ENCODE measurements at regions not wholly inside any gene's neighbourhood (a gene's known extent, or its start where the extent isn't known, plus 50 kb on each side); places are given as distances from the start of the nearest gene placed in this dataset.

- Histone ChIP-seq H3K23me2 (ENCODE audit: insufficient read length, low read depth, low read length, poor library complexity, severe bottlenecking) (no peaks in the 10 kb centered on the region), H2BK120ac (ENCODE audit: low read depth, low read length, poor library complexity, severe bottlenecking) (no peak overlapping the region), H4K91ac (ENCODE audit: insufficient read length, low read depth, low read length) (no peak overlapping the region), H4K8ac (replicated peaks; ENCODE audit: insufficient read length, low read depth, low read length) (no peak overlapping the region), H2BK20ac (ENCODE audit: low read depth, low read length, poor library complexity, severe bottlenecking) (no peak overlapping the region), H3K4ac (ENCODE audit: low read depth, low read length) (no peak overlapping the region), H2AK5ac (ENCODE audit: insufficient read length, low read length) (no peak overlapping the region), H2BK5ac (ENCODE audit: insufficient read length, low read length) (no peak overlapping the region), H3K56ac (ENCODE audit: insufficient read length, low read depth, low read length) (no peak overlapping the region), H3K27ac (ENCODE audit: insufficient read length, low read depth, low read length) (no peak overlapping the region), H3K79me2 (ENCODE audit: insufficient read depth, low read length) (no peaks in the 10 kb centered on the region), H3K4me1 (ENCODE audit: insufficient read depth, low read length) (no peaks in the 10 kb centered on the region), H3K9me3 (ENCODE audit: control insufficient read depth, low read depth, low read length) (no peaks in the 10 kb centered on the region), H3T11ph (ENCODE audit: low read length) (no peak overlapping the region), H3K14ac (ENCODE audit: insufficient read depth, low read length) (no peak overlapping the region), H2AFZ (ENCODE audit: low read length) (no peak overlapping the region), H4K20me1 (ENCODE audit: control insufficient read depth, insufficient read depth, insufficient read length) (no peaks in the 10 kb centered on the region), H3K9ac (ENCODE audit: extremely low read depth, insufficient read length, low read length) (no peak overlapping the region), H4K5ac (ENCODE audit: insufficient read length, low read depth, low read length) (no peak overlapping the region), H2BK15ac (ENCODE audit: low read depth, low read length) (no peak overlapping the region), H3K23ac (ENCODE audit: insufficient read length, low read depth, low read length) (no peak overlapping the region), H3K79me1 (ENCODE audit: insufficient read depth, low read depth, low read length, poor library complexity, severe bottlenecking) (no peaks in the 10 kb centered on the region), H3K18ac (ENCODE audit: insufficient read length, low read depth, low read length) (no peak overlapping the region), H3K4me2 (ENCODE audit: insufficient read depth, insufficient read length, low read length) (no peak overlapping the region), H3K27me3 (ENCODE audit: insufficient read depth, low read length) (no peaks in the 10 kb centered on the region), H2BK12ac (ENCODE audit: insufficient read length, low read depth, low read length) (no peak overlapping the region)
- DNase-seq, result no peak
- Mint-ChIP-seq H3K9me3 (no peaks in the 10 kb centered on the region), H3K36me3 (ENCODE audit: insufficient read depth in 1 of 3, low read depth in 3 of 3) (no peaks in the 10 kb centered on the region), H3K27ac (no peak overlapping the region), H3K4me3 (no peak overlapping the region), H3K27me3 (ENCODE audit: low read depth) (no peaks in the 10 kb centered on the region), H3K4me1 (no peaks in the 10 kb centered on the region)
- no peak for TF ChIP-seq CTCF (conservative IDR thresholded peaks at IDR 0.05)
- WGBS (ENCODE audit: extremely low coverage, insufficient read length, low lambda C conversion rate), result no CpG with 5 or more reads among the region's 4 CpGs
Measured at GRCh38 chr2:161547130-161547529, 77.1 kb upstream of the SLC4A10 start.

Data from H9 (cell line).